ENCODE measurements at regions not wholly inside any gene's neighbourhood (a gene's known extent, or its start where the extent isn't known, plus 50 kb on each side); places are given as distances from the start of the nearest gene placed in this dataset.

DNA sequence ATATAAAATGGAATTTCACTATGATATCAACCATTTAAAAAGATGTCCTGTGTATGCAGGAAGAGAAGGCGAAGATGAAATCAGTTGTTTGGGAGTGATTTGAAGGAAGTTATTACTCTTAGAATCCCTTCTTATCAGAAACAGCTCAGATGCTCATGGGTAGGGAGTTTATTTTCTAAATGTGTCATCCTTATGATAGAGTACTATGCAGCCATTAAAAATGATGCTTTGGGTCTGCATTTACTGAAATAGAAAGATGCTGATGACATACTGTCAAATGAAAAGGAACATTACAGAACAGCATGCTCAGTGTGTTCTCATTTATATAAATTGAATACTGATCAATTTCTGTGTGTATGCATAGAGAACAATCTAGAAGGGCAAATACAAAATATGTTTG lies 69.8 kb upstream of the MED13L start:
- Histone ChIP-seq H3K4me1 (ENCODE audit: control insufficient read depth, insufficient read depth, low read length) (no peaks in the 10 kb centered on the region), H3K9me3 (ENCODE audit: control insufficient read depth, low read length) (no peaks in the 10 kb centered on the region), H3K36me3 (ENCODE audit: control insufficient read depth, insufficient read depth, low read length) (no peaks in the 10 kb centered on the region), H3K4me3 (ENCODE audit: low read length) (no peak overlapping the region), H3K9ac (ENCODE audit: low read length) (no peak overlapping the region), H3K27me3 (ENCODE audit: control insufficient read depth, insufficient read depth, low read length) (no peaks in the 10 kb centered on the region)

GRCh38 chr12:116352315-116352835 lies 74.9 kb upstream of the MED13L start:
- no peaks in the 10 kb centered on the region for H3K27me3 ChIP-seq (ENCODE audit: control insufficient read depth, insufficient read depth, low read length)
- no peak overlapping the region for H3K9ac ChIP-seq (ENCODE audit: low read length)
- no peaks in the 10 kb centered on the region for H3K36me3 ChIP-seq (ENCODE audit: control insufficient read depth, insufficient read depth, low read length)
- no peak overlapping the region for H3K4me3 ChIP-seq (ENCODE audit: low read length)
- H3K4me1 ChIP-seq (ENCODE audit: control insufficient read depth, insufficient read depth, low read length): no peaks in the 10 kb centered on the region
- H3K9me3 ChIP-seq (ENCODE audit: control insufficient read depth, low read length): no peaks in the 10 kb centered on the region

DNA sequence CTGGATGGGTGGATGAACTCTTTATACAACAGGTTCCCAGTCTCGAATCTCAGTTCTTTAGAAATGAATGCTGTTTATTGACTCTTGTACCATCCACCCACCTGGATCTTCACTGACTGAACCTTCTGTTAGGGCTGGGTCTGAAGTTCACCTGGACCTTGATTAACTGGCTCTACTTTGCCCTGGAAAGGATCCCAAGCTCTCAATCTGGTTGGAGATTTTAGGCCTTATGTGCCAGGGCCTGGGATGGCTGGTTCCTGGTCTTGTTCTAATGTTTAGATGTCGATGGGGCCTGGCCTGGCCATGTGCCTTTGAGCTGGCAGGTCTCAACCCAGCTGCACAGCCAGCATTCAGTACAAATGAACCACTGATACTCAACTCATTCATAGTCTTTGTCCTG lies 76.5 kb upstream of the MED13L start:
- Histone ChIP-seq H3K9me3 (ENCODE audit: control insufficient read depth, low read length) (no peaks in the 10 kb centered on the region), H3K4me1 (ENCODE audit: control insufficient read depth, insufficient read depth, low read length) (peaks cover 4% of the 10 kb centered on the region), H3K27me3 (ENCODE audit: control insufficient read depth, insufficient read depth, low read length) (no peaks in the 10 kb centered on the region), H3K36me3 (ENCODE audit: control insufficient read depth, insufficient read depth, low read length) (no peaks in the 10 kb centered on the region), H3K9ac (ENCODE audit: low read length) (no peak overlapping the region), H3K4me3 (ENCODE audit: low read length) (no peak overlapping the region)

GRCh38 chr12:116354534-116354933 lies 77.0 kb upstream of the MED13L start:
- no peaks in the 10 kb centered on the region for H3K36me3 ChIP-seq (ENCODE audit: control insufficient read depth, insufficient read depth, low read length)

DNA sequence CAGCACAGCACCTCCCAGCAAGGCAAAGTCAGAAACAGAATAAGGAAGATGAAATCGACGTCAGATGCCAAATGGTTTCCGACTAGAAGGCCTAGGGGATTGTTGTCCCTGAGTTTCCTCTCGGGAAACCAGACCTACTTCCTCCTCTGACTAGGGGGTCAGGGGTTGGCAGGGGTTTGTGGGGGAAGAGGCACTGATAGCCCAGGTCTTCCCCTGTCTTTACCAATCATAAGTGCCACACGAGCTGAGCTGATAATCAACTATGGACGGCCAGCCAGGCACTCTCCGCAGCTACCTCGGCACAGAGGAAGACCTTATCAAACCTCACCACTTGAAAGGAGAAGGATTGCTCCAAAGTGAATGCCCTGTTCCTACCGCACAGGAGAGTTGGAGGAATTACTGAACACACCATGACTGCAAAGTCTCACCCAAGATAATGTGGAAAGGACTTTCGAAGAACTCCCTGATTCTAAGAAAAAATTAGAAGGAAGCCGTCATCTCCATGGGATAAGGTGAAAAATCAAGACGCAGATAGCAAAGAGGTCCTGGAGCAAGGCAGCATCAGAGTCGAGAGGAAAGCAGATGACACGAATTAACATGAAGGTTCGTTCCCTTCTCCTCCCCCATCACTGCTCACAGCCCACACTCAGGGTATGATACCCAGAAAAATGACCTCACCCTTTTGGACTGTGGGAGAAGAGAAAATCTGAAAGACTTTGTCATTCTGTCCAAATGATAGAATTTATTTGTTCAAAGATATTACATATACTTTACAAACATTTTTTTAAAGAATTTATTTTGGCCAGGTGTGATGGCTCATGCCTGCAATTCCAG lies 77.7 kb upstream of the MED13L start:
- H3K9ac ChIP-seq (ENCODE audit: low read length): no peak overlapping the region

More at GRCh38 chr12:116354534-116354933, 77.0 kb upstream of the MED13L start:
- Histone ChIP-seq H3K9me3 (ENCODE audit: control insufficient read depth, low read length) (no peaks in the 10 kb centered on the region), H3K27me3 (ENCODE audit: control insufficient read depth, insufficient read depth, low read length) (no peaks in the 10 kb centered on the region), H3K9ac (ENCODE audit: low read length) (no peak overlapping the region), H3K4me3 (ENCODE audit: low read length) (no peak overlapping the region), H3K4me1 (ENCODE audit: control insufficient read depth, insufficient read depth, low read length) (peaks cover 10% of the 10 kb centered on the region)

DNA sequence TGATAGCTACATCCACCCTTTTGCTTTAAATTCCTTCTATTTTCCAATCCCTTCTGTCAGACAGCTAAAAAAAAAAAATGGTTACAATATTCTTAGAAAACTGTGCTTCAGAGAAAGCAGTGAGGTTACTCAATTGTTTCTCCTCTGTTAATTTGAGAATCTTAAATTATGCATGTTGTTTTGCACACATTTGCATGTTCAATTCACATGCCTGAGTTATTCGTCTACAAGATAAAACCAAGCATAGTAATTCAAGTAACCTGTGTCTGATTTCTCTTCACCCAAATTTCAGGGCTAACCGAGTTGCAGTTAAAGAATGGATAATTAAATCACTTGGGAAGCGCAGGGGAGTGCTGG lies 81.0 kb upstream of the MED13L start:
- Histone ChIP-seq H3K4me1 (ENCODE audit: control insufficient read depth, insufficient read depth, low read length) (peaks cover 11% of the 10 kb centered on the region), H3K9ac (ENCODE audit: low read length) (no peak overlapping the region), H3K9me3 (ENCODE audit: control insufficient read depth, low read length) (no peaks in the 10 kb centered on the region), H3K27me3 (ENCODE audit: control insufficient read depth, insufficient read depth, low read length) (no peaks in the 10 kb centered on the region), H3K36me3 (ENCODE audit: control insufficient read depth, insufficient read depth, low read length) (no peaks in the 10 kb centered on the region), H3K4me3 (ENCODE audit: low read length) (no peak overlapping the region)

More for the DNA sequence above, 77.7 kb upstream of the MED13L start:
- no peaks in the 10 kb centered on the region for H3K27me3 ChIP-seq (ENCODE audit: control insufficient read depth, insufficient read depth, low read length)
- no peak overlapping the region for H3K4me3 ChIP-seq (ENCODE audit: low read length)
- no peaks in the 10 kb centered on the region for H3K36me3 ChIP-seq (ENCODE audit: control insufficient read depth, insufficient read depth, low read length)
- peaks cover 11% of the 10 kb centered on the region for H3K4me1 ChIP-seq (ENCODE audit: control insufficient read depth, insufficient read depth, low read length)
- no peaks in the 10 kb centered on the region for H3K9me3 ChIP-seq (ENCODE audit: control insufficient read depth, low read length)

DNA sequence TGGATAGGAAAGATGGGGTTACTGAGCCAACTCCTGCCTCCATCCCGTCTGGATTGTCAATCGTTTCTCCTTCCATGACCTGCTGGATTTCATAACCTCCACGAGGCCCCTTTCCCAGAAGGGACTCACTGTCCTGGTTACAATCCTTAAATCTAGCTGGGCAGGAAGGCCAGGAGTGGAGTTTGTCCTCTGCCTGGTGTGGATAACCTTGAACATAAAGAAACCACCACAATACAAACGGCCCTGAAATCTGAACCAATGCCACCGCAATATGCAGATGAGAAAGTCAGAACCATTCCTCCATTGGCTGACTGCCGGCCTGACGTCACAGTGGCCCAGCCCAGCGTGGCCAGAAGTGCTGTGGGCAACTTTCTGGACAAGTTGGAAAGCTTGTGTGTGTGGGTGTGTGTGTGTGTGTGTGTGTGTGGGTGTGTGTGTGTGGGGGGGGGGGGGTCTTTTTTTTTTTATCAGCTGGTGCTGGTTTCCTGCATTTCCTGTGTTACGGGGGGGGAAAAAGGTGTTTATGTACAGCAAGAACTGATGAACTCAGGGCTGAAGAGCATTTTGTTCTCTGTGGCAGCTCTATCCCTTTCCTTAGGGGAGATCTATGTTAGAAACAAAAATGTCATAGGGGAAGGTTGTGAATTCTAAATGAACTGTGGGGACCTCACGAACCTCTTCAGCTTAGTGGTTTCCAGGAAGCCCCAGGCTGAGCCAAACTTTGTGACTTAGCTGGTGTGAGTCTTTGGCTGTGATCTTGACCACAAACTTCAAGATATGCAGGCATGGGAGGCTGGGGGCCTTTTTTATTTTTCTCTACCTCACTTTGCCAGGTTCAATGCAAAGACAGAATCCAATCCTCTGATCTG lies 81.6 kb upstream of the MED13L start:
- Histone ChIP-seq H3K4me1 (ENCODE audit: control insufficient read depth, insufficient read depth, low read length) (peaks cover 11% of the 10 kb centered on the region), H3K4me3 (ENCODE audit: low read length) (no peak overlapping the region)

GRCh38 chr12:116360579-116361413 lies 83.3 kb upstream of the MED13L start:
- H3K36me3 ChIP-seq (ENCODE audit: control insufficient read depth, insufficient read depth, low read length): no peaks in the 10 kb centered on the region
- no peak overlapping the region for H3K4me3 ChIP-seq (ENCODE audit: low read length)
- no peaks in the 10 kb centered on the region for H3K27me3 ChIP-seq (ENCODE audit: control insufficient read depth, insufficient read depth, low read length)
- no peaks in the 10 kb centered on the region for H3K9me3 ChIP-seq (ENCODE audit: control insufficient read depth, low read length)
- H3K9ac ChIP-seq (ENCODE audit: low read length): no peak overlapping the region
- peaks cover 18% of the 10 kb centered on the region for H3K4me1 ChIP-seq (ENCODE audit: control insufficient read depth, insufficient read depth, low read length)

More for the DNA sequence above, 81.6 kb upstream of the MED13L start:
- H3K27me3 ChIP-seq (ENCODE audit: control insufficient read depth, insufficient read depth, low read length): no peaks in the 10 kb centered on the region
- H3K9me3 ChIP-seq (ENCODE audit: control insufficient read depth, low read length): no peaks in the 10 kb centered on the region
- peak overlapping the region; percentile 17 for H3K9ac ChIP-seq (ENCODE audit: low read length)
- H3K36me3 ChIP-seq (ENCODE audit: control insufficient read depth, insufficient read depth, low read length): no peaks in the 10 kb centered on the region

DNA sequence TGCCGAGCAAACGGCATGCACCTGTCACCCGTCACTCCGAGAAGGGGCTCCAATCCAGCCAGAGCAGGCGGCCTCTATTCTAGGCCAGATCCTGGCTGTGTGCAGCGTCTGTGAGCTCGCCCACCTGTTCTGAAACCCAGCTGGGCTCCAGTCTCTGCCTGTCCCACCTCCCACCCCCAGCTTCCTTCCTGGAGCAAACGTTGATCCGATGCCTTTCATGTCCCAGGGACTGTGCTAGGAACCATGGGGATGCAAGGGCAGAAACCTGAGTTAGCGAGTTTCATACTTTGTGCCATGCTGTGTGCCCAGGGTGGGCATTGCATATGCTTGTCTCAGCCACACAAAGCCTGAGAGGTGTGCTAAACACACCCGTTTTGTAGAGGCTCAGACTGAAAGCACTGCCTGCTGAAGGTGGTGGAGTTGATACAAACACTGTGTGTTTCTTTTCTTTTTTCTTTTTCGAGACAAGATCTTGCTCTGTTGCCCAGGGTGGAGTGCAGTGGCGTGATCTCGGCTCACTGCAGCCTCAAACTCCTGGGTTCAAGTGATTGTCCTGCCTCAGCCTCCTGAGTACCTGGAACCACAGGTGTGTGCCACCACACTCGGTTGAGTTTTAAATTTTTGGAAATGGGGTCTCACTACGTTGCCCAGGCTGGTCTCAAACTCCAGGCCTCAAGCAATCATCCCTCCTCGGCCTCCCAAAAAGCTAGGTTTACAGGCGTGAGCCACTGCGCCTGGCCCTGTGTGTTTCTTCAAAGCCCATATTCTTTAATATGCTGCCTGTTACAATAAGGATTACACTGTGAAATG lies 84.1 kb upstream of the MED13L start:
- Histone ChIP-seq H3K4me3 (ENCODE audit: low read length) (no peak overlapping the region), H3K9ac (ENCODE audit: low read length) (no peak overlapping the region), H3K36me3 (ENCODE audit: control insufficient read depth, insufficient read depth, low read length) (no peaks in the 10 kb centered on the region), H3K27me3 (ENCODE audit: control insufficient read depth, insufficient read depth, low read length) (no peaks in the 10 kb centered on the region), H3K4me1 (ENCODE audit: control insufficient read depth, insufficient read depth, low read length) (peaks cover 26% of the 10 kb centered on the region), H3K9me3 (ENCODE audit: control insufficient read depth, low read length) (no peaks in the 10 kb centered on the region)

DNA sequence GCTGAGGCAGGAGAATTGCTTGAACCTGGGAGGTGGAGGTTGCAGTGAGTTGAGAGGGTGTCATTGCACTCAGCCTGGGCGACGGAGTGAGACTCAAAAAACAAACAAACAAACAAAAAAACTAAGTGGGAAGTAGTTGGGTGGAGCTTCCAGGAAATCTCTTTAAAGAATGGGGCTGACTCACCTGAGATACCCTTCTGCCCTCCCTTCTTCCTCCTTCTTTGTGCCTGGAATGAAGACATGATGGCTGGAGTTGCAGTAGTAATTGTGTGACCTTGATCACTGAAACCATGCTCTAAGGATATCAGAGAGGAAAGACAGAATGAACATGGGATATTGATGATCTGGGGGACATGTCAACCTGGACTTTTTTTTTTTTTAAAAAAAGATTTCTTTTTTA lies 87.6 kb upstream of the MED13L start:
- H3K27me3 ChIP-seq (ENCODE audit: control insufficient read depth, insufficient read depth, low read length): no peaks in the 10 kb centered on the region
- H3K4me1 ChIP-seq (ENCODE audit: control insufficient read depth, insufficient read depth, low read length): peaks cover 29% of the 10 kb centered on the region
- no peaks in the 10 kb centered on the region for H3K9me3 ChIP-seq (ENCODE audit: control insufficient read depth, low read length)
- H3K4me3 ChIP-seq (ENCODE audit: low read length): no peak overlapping the region
- no peaks in the 10 kb centered on the region for H3K36me3 ChIP-seq (ENCODE audit: control insufficient read depth, insufficient read depth, low read length)
- no peak overlapping the region for H3K9ac ChIP-seq (ENCODE audit: low read length)
